ENCODE measurements at regions not wholly inside any gene's neighbourhood (a gene's known extent, or its start where the extent isn't known, plus 50 kb on each side); places are given as distances from the start of the nearest gene placed in this dataset.

- H3K27me3 ChIP-seq (ENCODE audit: insufficient read depth in 3 of 3, low read length in 2 of 3) = no peaks in the 10 kb centered on the region
- ATAC-seq (no peak), DNase-seq (peak in 1 of 2 donors; percentile 55)
- H3K27ac ChIP-seq = peak overlapping the region; percentile 87
- TF ChIP-seq CTCF (IDR thresholded peaks at IDR 0.05) = no peak
- H3K4me1 ChIP-seq = peaks cover 66% of the 10 kb centered on the region
- H3K9me3 ChIP-seq = no peaks in the 10 kb centered on the region
- H3K4me3 ChIP-seq = no peak overlapping the region
- H3K36me3 ChIP-seq (ENCODE audit: insufficient read depth in 1 of 2, low read depth in 1 of 2) = no peaks in the 10 kb centered on the region
- intact Hi-C loops (cut with DNase I) = no loop called here
- WGBS, 3 donors = 58 to 71% (median 60%) methylated on average over 7 of the region's 7 CpGs
Observed at GRCh38 chr6:44059359-44060346, 67.6 kb downstream of the MRPL14 start.

GRCh38 chr6:44058617-44059358, 68.5 kb downstream of the MRPL14 start:
- intact Hi-C loops (cut with DNase I) = no loop called here

GRCh38 chr6:44057931-44058616, 69.2 kb downstream of the MRPL14 start:
- intact Hi-C loops (cut with DNase I) = no loop called here
- Histone ChIP-seq H3K4me1 (peaks cover 57% of the 10 kb centered on the region), H3K27me3 (ENCODE audit: insufficient read depth in 3 of 3, low read length in 2 of 3) (no peaks in the 10 kb centered on the region), H3K9me3 (no peaks in the 10 kb centered on the region), H3K4me3 (no peak overlapping the region), H3K36me3 (ENCODE audit: insufficient read depth in 1 of 2, low read depth in 1 of 2) (no peaks in the 10 kb centered on the region), H3K27ac (peak overlapping the region; percentile 87)
- no peak for ATAC-seq
- no peak for TF ChIP-seq CTCF (IDR thresholded peaks at IDR 0.05)
- DNase-seq = no peak
- WGBS, 3 donors = 62 to 70% (median 65%) methylated on average over 10 of the region's 10 CpGs

More at GRCh38 chr6:44058617-44059358, 68.5 kb downstream of the MRPL14 start:
- ATAC-seq (peak; percentile 89 to 95 (median 90)), DNase-seq (peak; percentile 88 to 91)
- no peaks in the 10 kb centered on the region for H3K36me3 ChIP-seq (ENCODE audit: insufficient read depth in 1 of 2, low read depth in 1 of 2)
- H3K27me3 ChIP-seq (ENCODE audit: insufficient read depth in 3 of 3, low read length in 2 of 3) = no peaks in the 10 kb centered on the region
- peak overlapping the region; percentile 87 for H3K27ac ChIP-seq
- WGBS, 3 donors = 46 to 54% (median 47%) methylated on average over 18 to 19 of the region's 19 CpGs
- H3K4me3 ChIP-seq = no peak overlapping the region
- H3K9me3 ChIP-seq = no peaks in the 10 kb centered on the region
- peaks cover 59% of the 10 kb centered on the region for H3K4me1 ChIP-seq
- no peak for TF ChIP-seq CTCF (IDR thresholded peaks at IDR 0.05)

GRCh38 chr6:44057238-44057930, 69.9 kb downstream of the MRPL14 start:
- no peaks in the 10 kb centered on the region for H3K9me3 ChIP-seq
- H3K36me3 ChIP-seq (ENCODE audit: insufficient read depth in 1 of 2, low read depth in 1 of 2) = no peaks in the 10 kb centered on the region
- peak overlapping the region; percentile 87 for H3K27ac ChIP-seq
- intact Hi-C loops (cut with DNase I) = no loop called here
- DNase-seq (no peak), ATAC-seq (no peak)
- H3K27me3 ChIP-seq (ENCODE audit: insufficient read depth in 3 of 3, low read length in 2 of 3) = no peaks in the 10 kb centered on the region
- H3K4me3 ChIP-seq = no peak overlapping the region
- H3K4me1 ChIP-seq = peaks cover 56% of the 10 kb centered on the region
- 65 to 91% (median 66%) methylated on average over 4 of the region's 4 CpGs for WGBS, 3 donors
- TF ChIP-seq CTCF (IDR thresholded peaks at IDR 0.05) = no peak
